ENCODE measurements at regions not wholly inside any gene's neighbourhood (a gene's known extent, or its start where the extent isn't known, plus 50 kb on each side); places are given as distances from the start of the nearest gene placed in this dataset.

- H3K4me3 ChIP-seq, result no peak overlapping the region
- DNase-seq (ENCODE audit: low spot score), result no peak
- H3K27ac ChIP-seq, result no peak overlapping the region
- TF ChIP-seq CTCF (IDR thresholded peaks at IDR 0.05), result no peak
Observed at GRCh38 chr6:99768166-99768565, 161.5 kb downstream of the PRDM13 start.

- H3K4me3 ChIP-seq, result no peak overlapping the region
- no peak for TF ChIP-seq CTCF (IDR thresholded peaks at IDR 0.05)
Observed at GRCh38 chr6:99779631-99780555, 173.3 kb downstream of the PRDM13 start.

GRCh38 chr6:99780556-99780885 is 173.9 kb downstream of the PRDM13 start:
- peak; percentile 70 for DNase-seq (ENCODE audit: low spot score)
- H3K4me3 ChIP-seq, result no peak overlapping the region
- no peak for TF ChIP-seq CTCF (IDR thresholded peaks at IDR 0.05)

More at GRCh38 chr6:99779631-99780555, 173.3 kb downstream of the PRDM13 start:
- DNase-seq (ENCODE audit: low spot score), result no peak
- no peak overlapping the region for H3K27ac ChIP-seq

GRCh38 chr6:99789767-99790166 is 183.1 kb downstream of the PRDM13 start:
- no peak overlapping the region for H3K27ac ChIP-seq
- no peak for TF ChIP-seq CTCF (IDR thresholded peaks at IDR 0.05)

More at GRCh38 chr6:99780556-99780885, 173.9 kb downstream of the PRDM13 start:
- no peak overlapping the region for H3K27ac ChIP-seq

GRCh38 chr6:99790679-99791078 is 184.0 kb downstream of the PRDM13 start:
- DNase-seq (ENCODE audit: low spot score), result no peak
- no peak overlapping the region for H3K27ac ChIP-seq
- no peak overlapping the region for H3K4me3 ChIP-seq
- no peak for TF ChIP-seq CTCF (IDR thresholded peaks at IDR 0.05)

More at GRCh38 chr6:99789767-99790166, 183.1 kb downstream of the PRDM13 start:
- no peak for DNase-seq (ENCODE audit: low spot score)
- no peak overlapping the region for H3K4me3 ChIP-seq

- Histone ChIP-seq H3K27ac (no peak overlapping the region), H3K4me3 (no peak overlapping the region)
- no peak for DNase-seq (ENCODE audit: low spot score)
- TF ChIP-seq CTCF (IDR thresholded peaks at IDR 0.05), result no peak
Observed at GRCh38 chr6:99801805-99802204, 192.2 kb downstream of the MCHR2 start.

All from coronary artery (tissue), 2 donors.